ENCODE measurements at regions not wholly inside any gene's neighbourhood (a gene's known extent, or its start where the extent isn't known, plus 50 kb on each side); places are given as distances from the start of the nearest gene placed in this dataset.

DNA sequence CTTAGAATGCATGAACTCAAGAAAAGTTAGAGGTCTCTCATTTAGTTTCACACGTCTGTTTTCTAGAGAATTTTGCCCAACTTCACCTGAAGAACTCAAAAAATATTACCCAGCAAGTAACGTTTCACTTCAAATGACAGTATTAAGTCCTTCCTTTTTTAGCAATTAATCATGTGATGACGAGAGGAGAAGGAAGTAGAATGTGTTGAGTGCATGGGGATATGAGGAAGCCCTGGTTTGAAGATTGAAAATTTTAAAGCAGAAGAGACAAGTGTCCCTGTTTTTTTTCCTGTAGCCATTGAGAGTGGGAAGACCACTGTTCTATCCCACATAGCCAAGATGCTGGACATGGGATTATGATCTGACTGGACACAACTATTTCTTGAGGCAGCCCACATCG is 406.3 kb upstream of the CPEB2 start:
- Histone ChIP-seq H3K4me3 (ENCODE audit: low read length) (no peak overlapping the region), H3K4me1 (ENCODE audit: control insufficient read depth, insufficient read depth, low read length) (no peaks in the 10 kb centered on the region), H3K27me3 (replicated peaks; ENCODE audit: control insufficient read depth, insufficient read depth, low read length) (no peaks in the 10 kb centered on the region), H3K9me3 (ENCODE audit: control insufficient read depth, low read length) (no peaks in the 10 kb centered on the region), H3K36me3 (ENCODE audit: control insufficient read depth, insufficient read depth, low read length, severe bottlenecking) (no peaks in the 10 kb centered on the region), H3K9ac (ENCODE audit: low read length) (no peak overlapping the region)
- DNase-seq (ENCODE audit: low read depth) = no peak

DNA sequence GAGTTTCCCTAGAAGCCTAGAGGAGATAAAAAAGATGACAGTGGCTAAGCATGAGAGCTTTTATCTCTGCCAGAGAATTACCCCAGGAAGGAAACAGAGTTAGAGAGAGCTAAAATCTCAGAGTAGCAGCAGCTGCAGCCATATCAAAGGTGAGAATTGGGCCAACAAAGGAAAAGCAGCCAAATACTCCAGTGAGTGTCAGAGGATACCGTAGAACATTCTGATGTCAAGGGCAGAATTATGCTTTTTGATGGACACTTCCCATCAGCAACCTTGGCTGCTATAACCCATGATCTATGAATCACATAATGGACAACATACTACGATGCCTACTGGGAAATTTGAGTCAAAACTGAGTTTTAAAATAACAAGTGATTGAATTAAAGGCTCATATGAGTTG is 405.8 kb upstream of the CPEB2 start:
- H3K9ac ChIP-seq (ENCODE audit: low read length) = no peak overlapping the region
- H3K36me3 ChIP-seq (ENCODE audit: control insufficient read depth, insufficient read depth, low read length, severe bottlenecking) = no peaks in the 10 kb centered on the region
- no peak overlapping the region for H3K4me3 ChIP-seq (ENCODE audit: low read length)
- H3K4me1 ChIP-seq (ENCODE audit: control insufficient read depth, insufficient read depth, low read length) = no peaks in the 10 kb centered on the region
- DNase-seq (ENCODE audit: low read depth) = no peak
- H3K27me3 ChIP-seq (replicated peaks; ENCODE audit: control insufficient read depth, insufficient read depth, low read length) = no peaks in the 10 kb centered on the region
- no peaks in the 10 kb centered on the region for H3K9me3 ChIP-seq (ENCODE audit: control insufficient read depth, low read length)

GRCh38 chr4:14596904-14597303 is 405.4 kb upstream of the CPEB2 start:
- Histone ChIP-seq H3K4me3 (ENCODE audit: low read length) (no peak overlapping the region), H3K27me3 (replicated peaks; ENCODE audit: control insufficient read depth, insufficient read depth, low read length) (no peaks in the 10 kb centered on the region), H3K9me3 (ENCODE audit: control insufficient read depth, low read length) (no peaks in the 10 kb centered on the region), H3K4me1 (ENCODE audit: control insufficient read depth, insufficient read depth, low read length) (no peaks in the 10 kb centered on the region), H3K36me3 (ENCODE audit: control insufficient read depth, insufficient read depth, low read length, severe bottlenecking) (no peaks in the 10 kb centered on the region), H3K9ac (ENCODE audit: low read length) (no peak overlapping the region)
- DNase-seq (ENCODE audit: low read depth) = no peak

DNA sequence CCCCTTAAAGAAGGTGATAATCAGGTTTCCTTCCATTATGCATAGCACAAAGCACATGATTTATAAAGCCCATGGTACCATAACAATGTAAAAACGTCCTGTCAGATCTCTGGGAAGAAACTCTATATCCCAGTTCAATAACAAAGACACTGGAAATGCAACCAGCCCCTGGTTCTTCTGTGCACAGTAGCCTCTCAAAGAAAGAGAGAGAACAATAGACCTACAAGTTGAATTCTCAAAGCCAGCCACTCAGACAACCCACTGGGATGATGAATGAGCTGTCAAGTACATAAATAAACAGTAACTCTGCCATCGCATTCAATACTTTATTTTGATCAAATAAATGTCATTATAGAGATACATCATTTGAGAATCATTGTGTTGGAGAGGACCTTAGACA is 400.1 kb upstream of the CPEB2 start:
- Histone ChIP-seq H3K4me1 (ENCODE audit: control insufficient read depth, insufficient read depth, low read length) (peaks cover 3% of the 10 kb centered on the region), H3K27me3 (replicated peaks; ENCODE audit: control insufficient read depth, insufficient read depth, low read length) (no peaks in the 10 kb centered on the region), H3K9me3 (ENCODE audit: control insufficient read depth, low read length) (no peaks in the 10 kb centered on the region), H3K4me3 (ENCODE audit: low read length) (no peak overlapping the region), H3K36me3 (ENCODE audit: control insufficient read depth, insufficient read depth, low read length, severe bottlenecking) (no peaks in the 10 kb centered on the region), H3K9ac (ENCODE audit: low read length) (no peak overlapping the region)
- no peak for DNase-seq (ENCODE audit: low read depth)

GRCh38 chr4:14607001-14607400 is 395.3 kb upstream of the CPEB2 start:
- H3K9ac ChIP-seq (ENCODE audit: low read length) = no peak overlapping the region
- peaks cover 11% of the 10 kb centered on the region for H3K4me1 ChIP-seq (ENCODE audit: control insufficient read depth, insufficient read depth, low read length)
- no peak overlapping the region for H3K4me3 ChIP-seq (ENCODE audit: low read length)
- no peaks in the 10 kb centered on the region for H3K9me3 ChIP-seq (ENCODE audit: control insufficient read depth, low read length)
- no peaks in the 10 kb centered on the region for H3K36me3 ChIP-seq (ENCODE audit: control insufficient read depth, insufficient read depth, low read length, severe bottlenecking)
- no peaks in the 10 kb centered on the region for H3K27me3 ChIP-seq (replicated peaks; ENCODE audit: control insufficient read depth, insufficient read depth, low read length)
- DNase-seq (ENCODE audit: low read depth) = no peak

GRCh38 chr4:14607578-14607977 is 394.7 kb upstream of the CPEB2 start:
- Histone ChIP-seq H3K9ac (ENCODE audit: low read length) (no peak overlapping the region), H3K27me3 (replicated peaks; ENCODE audit: control insufficient read depth, insufficient read depth, low read length) (no peaks in the 10 kb centered on the region), H3K4me1 (ENCODE audit: control insufficient read depth, insufficient read depth, low read length) (peaks cover 11% of the 10 kb centered on the region), H3K4me3 (ENCODE audit: low read length) (no peak overlapping the region), H3K36me3 (ENCODE audit: control insufficient read depth, insufficient read depth, low read length, severe bottlenecking) (no peaks in the 10 kb centered on the region), H3K9me3 (ENCODE audit: control insufficient read depth, low read length) (no peaks in the 10 kb centered on the region)
- DNase-seq (ENCODE audit: low read depth) = peak; percentile 42

DNA sequence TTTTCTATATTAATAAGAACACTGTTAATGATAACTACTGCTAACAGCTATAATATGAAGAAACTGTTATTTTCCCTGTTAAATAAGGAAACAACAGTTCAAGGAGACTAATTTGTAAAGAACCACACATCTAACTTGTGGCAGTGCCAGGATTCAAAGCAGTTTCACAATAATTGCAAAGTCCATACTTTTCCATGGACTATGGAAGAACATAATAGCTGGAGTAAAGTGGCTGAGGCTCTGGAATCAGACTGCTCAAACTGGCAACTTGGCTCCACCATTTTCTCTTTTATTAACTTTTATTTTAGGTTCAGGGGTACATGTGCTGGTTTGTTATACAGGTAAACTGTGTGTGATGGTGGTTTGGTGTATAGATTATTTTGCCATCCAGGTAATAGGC is 393.7 kb upstream of the CPEB2 start:
- Histone ChIP-seq H3K4me3 (ENCODE audit: low read length) (no peak overlapping the region), H3K9ac (ENCODE audit: low read length) (no peak overlapping the region), H3K27me3 (replicated peaks; ENCODE audit: control insufficient read depth, insufficient read depth, low read length) (no peaks in the 10 kb centered on the region), H3K4me1 (ENCODE audit: control insufficient read depth, insufficient read depth, low read length) (peaks cover 11% of the 10 kb centered on the region), H3K9me3 (ENCODE audit: control insufficient read depth, low read length) (no peaks in the 10 kb centered on the region), H3K36me3 (ENCODE audit: control insufficient read depth, insufficient read depth, low read length, severe bottlenecking) (no peaks in the 10 kb centered on the region)
- DNase-seq (ENCODE audit: low read depth) = no peak

DNA sequence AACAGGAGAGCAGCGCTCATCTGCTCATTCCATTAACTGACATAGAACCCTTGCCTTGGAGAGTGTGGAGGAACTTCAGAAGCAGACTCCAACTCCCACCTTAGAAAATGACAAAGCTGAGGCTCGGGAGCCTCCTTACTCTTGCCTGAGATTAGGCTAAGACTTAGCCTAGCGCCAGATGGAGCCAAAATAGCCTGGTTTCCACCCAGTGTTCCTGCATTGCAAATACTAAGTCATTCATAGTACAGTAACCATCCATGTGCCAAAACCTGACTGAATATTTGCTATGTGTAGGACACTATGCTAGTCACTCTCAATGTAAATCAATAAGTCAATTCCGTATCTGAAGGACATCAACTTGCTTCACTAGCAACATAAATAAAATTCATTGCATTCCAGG is 387.4 kb upstream of the CPEB2 start:
- no peak for DNase-seq (ENCODE audit: low read depth)
- H3K36me3 ChIP-seq (ENCODE audit: control insufficient read depth, insufficient read depth, low read length, severe bottlenecking) = no peaks in the 10 kb centered on the region
- no peak overlapping the region for H3K4me3 ChIP-seq (ENCODE audit: low read length)
- H3K9ac ChIP-seq (ENCODE audit: low read length) = no peak overlapping the region
- no peaks in the 10 kb centered on the region for H3K4me1 ChIP-seq (ENCODE audit: control insufficient read depth, insufficient read depth, low read length)
- no peaks in the 10 kb centered on the region for H3K27me3 ChIP-seq (replicated peaks; ENCODE audit: control insufficient read depth, insufficient read depth, low read length)
- H3K9me3 ChIP-seq (ENCODE audit: control insufficient read depth, low read length) = no peaks in the 10 kb centered on the region

GRCh38 chr4:14615671-14616070 is 386.6 kb upstream of the CPEB2 start:
- Histone ChIP-seq H3K4me3 (ENCODE audit: low read length) (no peak overlapping the region), H3K9ac (ENCODE audit: low read length) (no peak overlapping the region), H3K36me3 (ENCODE audit: control insufficient read depth, insufficient read depth, low read length, severe bottlenecking) (no peaks in the 10 kb centered on the region), H3K4me1 (ENCODE audit: control insufficient read depth, insufficient read depth, low read length) (no peaks in the 10 kb centered on the region), H3K27me3 (replicated peaks; ENCODE audit: control insufficient read depth, insufficient read depth, low read length) (no peaks in the 10 kb centered on the region), H3K9me3 (ENCODE audit: control insufficient read depth, low read length) (no peaks in the 10 kb centered on the region)
- no peak for DNase-seq (ENCODE audit: low read depth)

DNA sequence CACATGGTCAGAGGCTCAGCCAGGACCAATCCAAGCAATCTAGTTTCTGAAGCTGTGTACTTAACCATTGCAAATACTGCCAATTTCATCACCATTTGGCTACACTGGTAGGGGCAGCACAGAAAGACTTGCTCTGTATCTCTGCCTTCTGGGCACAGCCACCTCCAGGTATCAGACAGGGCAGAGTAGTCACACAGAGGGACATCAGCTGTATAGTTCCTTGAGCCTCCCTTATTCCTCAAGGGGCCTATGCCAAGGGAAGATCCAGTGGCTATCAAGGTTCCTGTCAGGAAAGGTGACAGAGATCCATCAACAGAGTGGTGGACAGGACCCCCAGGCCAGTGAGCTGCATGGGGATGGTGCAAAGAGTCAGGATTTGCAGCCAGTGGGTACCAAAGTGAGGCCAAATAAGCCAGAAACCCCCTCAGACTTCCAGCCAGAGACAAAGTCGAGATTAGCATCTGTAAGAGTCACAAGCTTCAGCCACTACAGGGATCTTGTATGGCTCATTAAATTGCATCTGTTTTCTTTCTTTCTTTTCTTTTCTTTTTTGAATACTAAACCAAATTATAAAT is 381.6 kb upstream of the CPEB2 start:
- no peaks in the 10 kb centered on the region for H3K4me1 ChIP-seq (ENCODE audit: control insufficient read depth, insufficient read depth, low read length)
- H3K4me3 ChIP-seq (ENCODE audit: low read length) = no peak overlapping the region
- H3K27me3 ChIP-seq (replicated peaks; ENCODE audit: control insufficient read depth, insufficient read depth, low read length) = no peaks in the 10 kb centered on the region
- H3K9ac ChIP-seq (ENCODE audit: low read length) = no peak overlapping the region
- no peaks in the 10 kb centered on the region for H3K9me3 ChIP-seq (ENCODE audit: control insufficient read depth, low read length)
- no peaks in the 10 kb centered on the region for H3K36me3 ChIP-seq (ENCODE audit: control insufficient read depth, insufficient read depth, low read length, severe bottlenecking)
- no peak for DNase-seq (ENCODE audit: low read depth)

GRCh38 chr4:14621731-14622463 is 380.4 kb upstream of the CPEB2 start:
- Histone ChIP-seq H3K9me3 (ENCODE audit: control insufficient read depth, low read length) (no peaks in the 10 kb centered on the region), H3K27me3 (replicated peaks; ENCODE audit: control insufficient read depth, insufficient read depth, low read length) (no peaks in the 10 kb centered on the region), H3K36me3 (ENCODE audit: control insufficient read depth, insufficient read depth, low read length, severe bottlenecking) (no peaks in the 10 kb centered on the region), H3K4me3 (ENCODE audit: low read length) (no peak overlapping the region), H3K9ac (ENCODE audit: low read length) (no peak overlapping the region), H3K4me1 (ENCODE audit: control insufficient read depth, insufficient read depth, low read length) (no peaks in the 10 kb centered on the region)
- no peak for DNase-seq (ENCODE audit: low read depth)

DNA sequence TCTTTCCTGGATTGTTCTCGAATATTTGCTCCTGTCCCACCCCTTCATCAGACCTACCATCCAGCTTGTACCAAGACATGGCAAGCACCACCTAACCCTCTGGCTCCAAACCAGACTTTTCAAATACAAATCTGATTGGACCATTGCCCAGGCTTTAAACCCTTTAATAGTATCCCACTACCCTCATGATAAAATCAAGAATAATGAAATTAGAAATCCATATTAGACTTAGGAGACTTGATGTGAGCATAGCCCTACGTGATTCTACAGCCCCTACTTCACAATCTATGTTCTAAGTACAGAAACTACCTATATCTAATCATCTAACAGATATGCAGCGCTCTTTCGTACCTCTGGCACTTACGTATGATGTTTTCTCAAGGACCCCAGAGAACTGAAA is 375.2 kb upstream of the CPEB2 start:
- Histone ChIP-seq H3K4me3 (ENCODE audit: low read length) (no peak overlapping the region), H3K27me3 (replicated peaks; ENCODE audit: control insufficient read depth, insufficient read depth, low read length) (no peaks in the 10 kb centered on the region)

More for the DNA sequence above, 375.2 kb upstream of the CPEB2 start:
- no peaks in the 10 kb centered on the region for H3K4me1 ChIP-seq (ENCODE audit: control insufficient read depth, insufficient read depth, low read length)
- no peak overlapping the region for H3K9ac ChIP-seq (ENCODE audit: low read length)
- DNase-seq (ENCODE audit: low read depth) = no peak
- no peaks in the 10 kb centered on the region for H3K36me3 ChIP-seq (ENCODE audit: control insufficient read depth, insufficient read depth, low read length, severe bottlenecking)
- H3K9me3 ChIP-seq (ENCODE audit: control insufficient read depth, low read length) = no peaks in the 10 kb centered on the region
